HG02852 (cell line): ENCODE measurements at regions not wholly inside any gene's neighbourhood (a gene's known extent, or its start where the extent isn't known, plus 50 kb on each side); places are given as distances from the start of the nearest gene placed in this dataset.

Experiments used
- ATAC-seq: cut with Tn5 transposase; IDR thresholded peaks from one replicate; pipeline ENCODE4 v1.9.1; 2021; ENCODE audit warnings: mild to moderate bottlenecking, moderate library complexity; ENCODE audit not compliant: unreplicated experiment

DNA sequence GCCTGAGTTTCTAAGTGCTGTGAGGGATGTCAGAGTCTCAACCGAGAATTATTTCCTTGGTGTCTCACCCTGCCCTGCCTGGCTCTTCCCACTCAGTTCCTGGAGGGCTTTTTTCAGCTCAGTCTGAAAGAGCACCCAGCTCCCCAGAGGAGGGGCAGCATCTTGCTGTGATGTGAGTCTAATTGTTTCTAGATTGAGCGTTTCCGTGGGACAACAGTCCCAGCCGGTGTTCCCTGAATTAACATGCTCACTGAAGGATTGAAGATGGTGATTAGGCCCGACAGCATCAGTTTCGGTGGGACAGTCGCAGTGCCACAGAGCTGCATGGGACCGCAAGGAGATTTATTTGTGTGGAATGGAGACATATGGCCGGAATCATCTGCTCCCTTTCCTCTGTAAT, 587.6 kb downstream of the DHX35 start:
- no peak for ATAC-seq

DNA sequence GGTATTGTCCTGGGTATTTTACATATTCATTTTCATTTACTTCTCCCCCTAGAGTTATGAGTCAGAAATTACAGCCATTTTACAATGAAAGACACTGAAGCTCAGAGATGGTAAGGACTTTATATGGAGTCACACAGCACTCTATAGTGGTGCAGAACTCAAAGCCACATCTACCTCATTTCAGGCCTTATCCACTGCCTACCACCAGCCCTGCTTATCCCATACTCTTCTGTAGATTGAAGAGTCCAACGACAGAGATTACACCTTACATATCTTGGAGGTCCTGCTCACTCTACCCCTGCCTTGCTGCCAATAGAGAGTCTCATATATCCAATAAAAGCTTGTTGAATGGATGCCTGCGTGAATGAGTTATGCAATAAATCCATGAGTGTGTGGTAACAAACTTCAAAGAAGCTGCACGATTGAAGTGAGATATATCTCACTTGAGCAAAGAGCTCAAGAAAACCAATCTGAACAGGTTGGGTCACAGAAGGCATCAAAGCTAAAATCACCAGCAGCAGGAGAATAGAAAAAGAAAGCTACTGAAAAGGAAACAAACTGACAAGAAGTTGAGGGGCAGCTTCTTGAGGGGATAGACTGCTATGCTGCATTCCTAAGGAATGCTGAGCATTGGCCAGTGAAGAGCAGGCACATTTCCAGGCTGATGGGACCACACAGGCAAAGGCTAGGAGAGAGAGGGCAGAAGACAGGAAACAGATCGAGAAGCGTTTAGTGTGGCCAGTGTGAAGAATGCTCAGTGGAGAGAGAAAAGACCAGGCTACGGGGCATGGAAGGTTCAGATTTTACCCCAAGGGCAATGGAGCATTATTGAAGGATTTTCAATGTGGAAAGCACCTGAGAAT, 585.6 kb downstream of the DHX35 start:
- no peak for ATAC-seq

- no peak for ATAC-seq
These were observed 579.1 kb downstream of the DHX35 start for GRCh38 chr20:39541136-39541803.

DNA sequence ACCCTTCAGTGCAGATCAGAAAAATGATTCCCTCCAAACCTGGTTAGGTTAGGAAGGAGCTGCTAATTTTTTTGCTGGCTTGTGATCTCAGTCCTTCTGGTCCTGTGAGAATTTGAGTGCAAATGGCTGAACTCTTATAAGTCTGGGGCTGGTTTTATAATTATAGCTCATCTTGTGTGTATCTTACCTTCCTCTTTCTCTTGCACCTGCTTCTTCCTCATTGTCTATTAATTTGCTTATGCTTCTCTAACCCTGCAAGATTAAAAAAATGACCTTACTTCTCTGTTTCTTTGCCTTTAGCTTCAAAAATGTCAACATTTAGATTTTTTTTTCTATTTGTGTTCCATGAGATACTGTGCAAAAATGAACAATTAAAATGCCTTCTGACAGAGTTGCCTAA, 576.2 kb downstream of the DHX35 start:
- ATAC-seq = no peak

DNA sequence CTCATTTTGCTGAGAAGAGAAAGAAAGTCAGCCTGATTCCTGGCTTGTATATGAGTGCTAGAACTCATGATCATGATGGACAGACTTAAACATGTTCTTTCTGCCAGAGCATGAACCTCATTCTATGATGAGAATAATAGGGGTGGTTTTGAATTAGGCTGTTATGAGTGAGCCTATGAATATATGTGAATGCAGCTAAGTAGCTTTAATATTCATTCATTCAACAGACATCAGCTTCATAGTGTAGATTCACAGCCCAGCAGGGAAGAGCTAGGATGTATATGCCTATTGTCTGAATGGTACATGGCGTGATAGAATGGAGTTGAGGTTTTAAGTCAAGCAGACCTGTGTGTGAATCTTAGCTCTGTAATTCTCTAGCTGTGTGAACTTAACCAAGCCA, 573.2 kb downstream of the DHX35 start:
- ATAC-seq = no peak

DNA sequence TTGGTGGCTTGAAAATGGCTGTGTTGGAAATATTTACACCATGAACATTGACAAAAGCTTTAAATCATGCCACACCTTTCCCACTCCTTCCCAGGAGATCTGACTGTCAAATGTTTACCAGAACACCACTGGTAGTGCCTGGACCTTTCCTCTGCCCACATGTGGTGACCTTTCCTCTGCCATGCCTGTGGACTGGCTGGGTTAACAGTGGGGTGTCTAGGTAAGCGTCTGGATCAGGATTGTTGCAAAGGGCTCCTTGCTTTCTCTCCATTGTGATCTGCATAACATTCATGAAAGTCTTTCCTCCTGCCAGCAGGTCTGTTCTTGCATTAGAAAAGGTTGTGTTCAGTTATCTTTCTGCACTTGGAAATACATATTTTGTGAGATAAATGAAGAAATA, 572.7 kb downstream of the DHX35 start:
- no peak for ATAC-seq

GRCh38 chr20:39533858-39534257, 571.7 kb downstream of the DHX35 start:
- no peak for ATAC-seq

- ATAC-seq = no peak
These were observed 570.1 kb downstream of the DHX35 start for GRCh38 chr20:39532205-39532604.

- ATAC-seq = no peak
These were observed 566.3 kb downstream of the DHX35 start for GRCh38 chr20:39528436-39528835.

DNA sequence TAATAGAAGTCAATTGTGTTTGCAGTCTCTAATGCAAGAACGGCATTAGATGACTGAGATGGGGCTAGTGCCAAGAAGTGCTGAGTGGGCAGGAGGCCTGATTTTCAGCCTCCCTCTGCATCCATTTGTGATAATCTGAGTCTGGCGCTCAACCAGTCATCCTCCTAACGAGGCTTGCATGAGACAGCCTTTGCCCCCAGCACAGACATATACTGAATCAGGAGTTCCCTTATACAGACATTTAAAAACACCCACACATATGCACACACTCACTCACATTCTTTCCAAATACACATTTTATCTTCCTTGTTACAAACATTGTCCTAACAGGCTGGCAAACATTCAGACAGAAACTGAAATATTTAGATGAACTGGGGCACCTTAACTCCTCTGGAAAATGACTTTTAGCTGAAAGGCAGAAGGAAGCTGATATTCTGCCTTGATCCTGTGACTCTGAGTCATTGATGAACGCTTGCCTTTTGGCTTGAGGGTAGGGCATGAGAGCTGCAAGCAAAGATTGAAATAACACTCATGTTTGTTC, 562.3 kb downstream of the DHX35 start:
- ATAC-seq = no peak

DNA sequence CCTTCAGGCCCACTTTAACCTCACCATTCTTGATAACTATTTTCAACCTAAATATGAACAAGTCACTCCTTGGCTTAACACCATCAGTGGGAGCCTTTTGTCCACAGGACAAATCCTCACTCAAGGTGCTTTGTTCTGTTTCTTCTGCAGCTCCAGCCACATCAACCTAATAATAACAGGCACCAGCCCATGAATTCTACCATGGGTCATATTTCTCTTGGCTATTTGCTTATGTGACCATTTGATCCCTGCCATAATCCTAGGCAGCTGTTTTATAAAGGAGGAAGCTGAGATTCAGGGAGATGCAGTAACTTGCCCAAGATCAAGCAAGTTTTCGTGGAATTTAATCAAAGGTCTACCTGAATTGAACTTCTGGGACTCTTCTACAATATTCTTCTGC, 561.3 kb downstream of the DHX35 start:
- ATAC-seq = no peak

DNA sequence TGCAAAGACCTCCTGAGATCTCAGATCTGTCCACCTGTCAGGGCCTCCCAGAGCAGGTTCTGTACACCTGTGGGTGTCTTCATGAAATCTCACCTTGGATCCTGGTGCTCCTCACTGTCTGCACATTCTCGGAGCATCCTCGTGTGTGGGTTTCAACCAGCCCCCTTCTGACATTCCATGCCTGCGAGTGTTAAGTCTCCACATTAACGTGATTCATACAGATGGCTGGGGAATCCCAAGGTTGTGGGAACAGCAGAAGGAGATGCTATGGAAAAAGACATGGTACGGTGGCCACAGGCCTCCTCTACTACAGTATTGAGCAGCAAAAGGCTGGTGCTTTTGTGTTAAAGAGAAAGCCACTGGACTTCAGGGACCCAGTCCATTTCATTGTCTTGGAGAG, 556.5 kb downstream of the DHX35 start:
- no peak for ATAC-seq

- no peak for ATAC-seq
These were observed 554.8 kb downstream of the DHX35 start for GRCh38 chr20:39516964-39517363.

DNA sequence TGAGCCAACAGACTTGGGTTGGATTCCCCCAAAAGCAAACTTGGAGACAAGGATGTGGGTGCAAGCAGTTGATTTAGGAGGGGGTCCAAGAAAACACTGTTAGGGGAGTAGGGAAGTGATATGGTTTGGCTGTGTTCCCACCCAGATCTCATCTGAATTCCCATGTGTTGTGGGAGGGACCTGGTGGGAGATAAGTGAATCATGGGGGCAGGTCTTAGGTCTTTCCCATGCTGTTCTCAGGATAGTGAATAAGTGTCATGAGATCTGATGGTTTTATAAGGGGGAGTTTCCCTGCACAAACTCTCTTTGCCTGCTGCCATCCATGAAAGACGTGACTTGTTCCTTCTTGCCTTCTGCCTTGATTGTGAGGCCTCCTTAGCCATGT, 542.6 kb downstream of the DHX35 start:
- ATAC-seq = no peak

- no peak for ATAC-seq
These were observed 542.0 kb downstream of the DHX35 start for GRCh38 chr20:39503902-39504709.

- no peak for ATAC-seq
These were observed 530.2 kb downstream of the DHX35 start for GRCh38 chr20:39492223-39492797.

- ATAC-seq = no peak
These were observed 529.6 kb downstream of the DHX35 start for GRCh38 chr20:39491711-39492110.

DNA sequence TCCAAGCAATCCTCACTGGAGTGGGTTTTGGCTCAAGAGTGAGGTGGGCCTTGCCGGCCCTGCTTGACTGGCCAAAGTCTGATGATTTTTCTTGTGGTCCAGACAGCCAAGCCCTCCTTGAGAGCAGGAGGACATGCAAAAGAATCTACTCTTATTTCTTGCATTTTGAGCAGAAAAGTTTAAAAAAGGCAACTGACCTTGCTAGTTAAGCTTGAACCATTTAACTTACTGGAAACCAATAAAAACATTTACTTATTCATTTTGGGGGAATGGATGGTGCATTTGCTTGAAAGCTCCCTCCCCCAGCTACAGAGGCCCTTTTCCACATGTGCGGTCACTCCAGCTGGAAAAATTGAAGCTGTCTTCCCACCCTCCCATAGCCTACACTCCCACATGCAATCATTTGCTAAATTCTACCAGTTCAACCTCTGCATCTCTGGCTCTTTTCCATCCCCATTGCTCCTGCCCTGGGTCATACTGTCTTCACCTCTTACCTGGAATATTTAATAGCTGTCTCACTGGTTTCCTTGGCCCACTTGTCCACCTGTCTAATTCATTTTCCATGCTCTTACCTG, 527.9 kb downstream of the DHX35 start:
- no peak for ATAC-seq

DNA sequence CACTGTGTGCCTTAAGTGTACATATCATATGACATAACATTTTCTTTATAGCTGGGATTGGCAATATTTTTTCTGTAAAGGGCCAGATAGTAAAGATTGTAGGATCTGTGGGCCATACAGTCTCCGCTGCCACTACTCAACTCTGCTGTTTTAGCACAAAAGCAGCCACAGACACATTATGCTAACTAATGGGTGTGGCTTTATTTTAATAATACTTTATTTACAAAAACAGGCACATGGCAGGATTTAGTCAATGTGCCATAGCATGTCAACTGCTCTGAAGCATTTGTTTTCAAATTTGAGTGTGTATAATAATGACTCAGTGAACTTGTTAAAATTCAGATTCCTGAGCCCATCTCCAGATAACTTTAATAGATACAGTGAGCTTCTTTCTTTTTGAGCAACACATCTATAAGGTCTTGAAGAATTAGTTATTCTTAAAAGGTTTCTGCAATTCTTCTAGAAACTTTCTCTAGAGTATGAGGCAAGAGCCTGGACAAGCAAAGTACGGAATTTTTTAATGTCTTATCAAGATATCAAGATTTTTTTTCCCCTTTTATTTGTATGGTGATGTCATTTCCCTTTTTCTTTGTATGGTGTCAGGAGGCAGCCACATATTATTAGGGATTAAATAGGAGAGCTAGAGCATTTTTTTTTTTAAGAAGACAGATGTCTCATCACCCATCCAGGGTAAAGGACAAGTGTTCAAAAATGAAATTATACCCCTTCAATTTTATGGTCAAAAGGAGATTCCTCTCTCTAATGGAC, 518.3 kb downstream of the DHX35 start:
- no peak for ATAC-seq
